H9 (cell line): ENCODE measurements at regions not wholly inside any gene's neighbourhood (a gene's known extent, or its start where the extent isn't known, plus 50 kb on each side); places are given as distances from the start of the nearest gene placed in this dataset.

ENCODE experiments used
- DNase-seq: peaks from one replicate; pipeline ENCODE4 v3.0.0-alpha.2; 2017
- H2AFZ ChIP-seq: one replicate; pipeline ENCODE4 v1.6.1; 2013; ENCODE audit warnings: mild to moderate bottlenecking, low read length, control low read depth, moderate library complexity
- H2AK5ac ChIP-seq: 2 replicates; pipeline ENCODE4 v1.6.1; 2013; ENCODE audit warnings: low read length, control low read depth, mixed read lengths; ENCODE audit not compliant: insufficient read length
- H2BK120ac ChIP-seq: one replicate; pipeline ENCODE4 v1.6.1; 2013; ENCODE audit warnings: low read depth, mild to moderate bottlenecking, low read length, control low read depth, inconsistent platforms; ENCODE audit not compliant: poor library complexity, severe bottlenecking
- H2BK12ac ChIP-seq: 2 replicates; pipeline ENCODE4 v1.6.1; 2013; ENCODE audit warnings: low read length, control low read depth, mixed read lengths, low read depth; ENCODE audit not compliant: insufficient read length
- H2BK15ac ChIP-seq: 2 replicates; pipeline ENCODE4 v1.6.1; 2013; ENCODE audit warnings: low read depth, low read length, control low read depth
- H2BK20ac ChIP-seq: one replicate; pipeline ENCODE4 v1.6.1; 2013; ENCODE audit warnings: low read depth, mild to moderate bottlenecking, low read length, control low read depth, inconsistent platforms; ENCODE audit not compliant: poor library complexity, severe bottlenecking
- H2BK5ac ChIP-seq: 2 replicates; pipeline ENCODE4 v1.6.1; 2013; ENCODE audit warnings: low read length, control low read depth, mixed read lengths; ENCODE audit not compliant: insufficient read length
- H3K14ac ChIP-seq: 2 replicates; pipeline ENCODE4 v1.6.1; 2013; ENCODE audit warnings: low read length, control low read depth; ENCODE audit not compliant: insufficient read depth
- H3K18ac ChIP-seq: 2 replicates; pipeline ENCODE4 v1.6.1; 2013; ENCODE audit warnings: low read depth, mild to moderate bottlenecking, mixed read lengths, low read length, control low read depth; ENCODE audit not compliant: insufficient read length
- H3K23ac ChIP-seq: 2 replicates; pipeline ENCODE4 v1.6.1; 2013; ENCODE audit warnings: low read length, control low read depth, mixed read lengths, low read depth; ENCODE audit not compliant: insufficient read length
- H3K23me2 ChIP-seq: 2 replicates; pipeline ENCODE4 v1.6.1; 2013; ENCODE audit warnings: low read depth, mild to moderate bottlenecking, mixed read lengths, low read length, control low read depth; ENCODE audit not compliant: insufficient read length, poor library complexity, severe bottlenecking
- H3K27ac ChIP-seq: 2 replicates; pipeline ENCODE4 v1.5.1; 2013; ENCODE audit warnings: low read length, control low read depth, mixed read lengths, low read depth; ENCODE audit not compliant: insufficient read length
- H3K27me3 ChIP-seq: 2 replicates; pipeline ENCODE4 v1.6.1; 2013; ENCODE audit warnings: low read length, control low read depth, inconsistent platforms; ENCODE audit not compliant: insufficient read depth
- H3K4ac ChIP-seq: 2 replicates; pipeline ENCODE4 v1.6.1; 2013; ENCODE audit warnings: low read depth, mild to moderate bottlenecking, control low read depth, inconsistent platforms, low read length, moderate library complexity
- H3K4me1 ChIP-seq: 2 replicates; pipeline ENCODE4 v1.6.1; 2013; ENCODE audit warnings: low read length, control low read depth, inconsistent platforms; ENCODE audit not compliant: insufficient read depth
- H3K4me2 ChIP-seq: 2 replicates; pipeline ENCODE4 v1.6.1; 2013; ENCODE audit warnings: low read length, control low read depth, mixed read lengths; ENCODE audit not compliant: insufficient read length, insufficient read depth
- H3K56ac ChIP-seq: 2 replicates; pipeline ENCODE4 v1.6.1; 2013; ENCODE audit warnings: low read depth, mild to moderate bottlenecking, mixed read lengths, low read length, control low read depth; ENCODE audit not compliant: insufficient read length
- H3K79me1 ChIP-seq: 2 replicates; pipeline ENCODE4 v1.6.1; 2013; ENCODE audit warnings: low read depth, mild to moderate bottlenecking, moderate library complexity, low read length, control low read depth, inconsistent platforms; ENCODE audit not compliant: insufficient read depth, poor library complexity, severe bottlenecking
- H3K79me2 ChIP-seq: 2 replicates; pipeline ENCODE4 v1.6.1; 2013; ENCODE audit warnings: low read length, control low read depth, inconsistent platforms; ENCODE audit not compliant: insufficient read depth
- H3K9ac ChIP-seq: 2 replicates; pipeline ENCODE4 v1.6.1; 2013; ENCODE audit warnings: low read length, control low read depth, mixed read lengths; ENCODE audit not compliant: insufficient read length; ENCODE audit errors: extremely low read depth
- H3K9me3 ChIP-seq: one replicate; pipeline ENCODE4 v1.6.1; 2013; ENCODE audit warnings: low read depth, low read length, inconsistent platforms; ENCODE audit not compliant: control insufficient read depth
- H3T11ph ChIP-seq: one replicate; pipeline ENCODE4 v1.6.1; 2013; ENCODE audit warnings: mild to moderate bottlenecking, low read length, control low read depth, inconsistent platforms
- H4K20me1 ChIP-seq: one replicate; pipeline ENCODE4 v1.6.1; 2013; ENCODE audit not compliant: control insufficient read depth, insufficient read length, insufficient read depth
- H4K5ac ChIP-seq: 2 replicates; pipeline ENCODE4 v1.6.1; 2013; ENCODE audit warnings: low read depth, mild to moderate bottlenecking, mixed read lengths, low read length, control low read depth; ENCODE audit not compliant: insufficient read length
- H4K8ac ChIP-seq: replicated peaks from 2 replicates; pipeline ENCODE4 v1.6.1; 2013; ENCODE audit warnings: low read length, control low read depth, mixed read lengths, low read depth; ENCODE audit not compliant: insufficient read length
- H4K91ac ChIP-seq: 2 replicates; pipeline ENCODE4 v1.6.1; 2013; ENCODE audit warnings: low read depth, mild to moderate bottlenecking, moderate library complexity, mixed read lengths, low read length, control low read depth; ENCODE audit not compliant: insufficient read length
- H3K27ac Mint-ChIP-seq, 3 experiments: 2 replicates in 2 of 3; 3 replicates in 1 of 3; pipeline ENCODE4 v1.8.0; 2020 to 2021; ENCODE audit warnings: mixed read lengths in 3 of 3, mild to moderate bottlenecking in 1 of 3, moderate library complexity in 1 of 3
- H3K27me3 Mint-ChIP-seq: 2 replicates; pipeline ENCODE4 v1.8.0; 2021; ENCODE audit warnings: low read depth, mild to moderate bottlenecking, moderate library complexity, mixed read lengths
- H3K36me3 Mint-ChIP-seq, 3 experiments: 2 replicates in 2 of 3; 3 replicates in 1 of 3; pipeline ENCODE4 v1.8.0; 2020 to 2021; ENCODE audit warnings: low read depth in 3 of 3, mixed read lengths in 3 of 3; ENCODE audit not compliant: insufficient read depth in 1 of 3
- H3K4me1 Mint-ChIP-seq, 2 experiments: 2 replicates each; pipeline ENCODE4 v1.8.0; 2020; ENCODE audit warnings: mixed read lengths in 2 of 2
- H3K4me3 Mint-ChIP-seq, 2 experiments: 2 replicates in 1 of 2; 3 replicates in 1 of 2; pipeline ENCODE4 v1.8.0; 2020 to 2021; ENCODE audit warnings: mild to moderate bottlenecking in 2 of 2, mixed read lengths in 2 of 2, moderate library complexity in 1 of 2
- H3K9me3 Mint-ChIP-seq, 2 experiments: 2 replicates in 1 of 2; 3 replicates in 1 of 2; pipeline ENCODE4 v1.8.0; 2020; ENCODE audit warnings: mild to moderate bottlenecking in 2 of 2, mixed read lengths in 2 of 2, moderate library complexity in 1 of 2
- WGBS: extraction: QIAGEN DNeasy Blood & Tissue Kit; methylation state at CpG from one replicate; pipeline ENCODE4 v1.1.7; 2013; ENCODE audit warnings: missing lambda C conversion rate, low lambda C conversion rate, mixed read lengths; ENCODE audit not compliant: insufficient read length; ENCODE audit errors: extremely low coverage; 5-methylcytosine and 5-hydroxymethylcytosine counted together
- TF ChIP-seq, protein P1 (sequence below): fragments of 200-600 bp; sonication (generic); conservative IDR thresholded peaks from 3 replicates; pipeline ENCODE4 v1.8.0; 2021; ENCODE audit warnings: antibody characterized with exemption, mild to moderate bottlenecking

DNA sequence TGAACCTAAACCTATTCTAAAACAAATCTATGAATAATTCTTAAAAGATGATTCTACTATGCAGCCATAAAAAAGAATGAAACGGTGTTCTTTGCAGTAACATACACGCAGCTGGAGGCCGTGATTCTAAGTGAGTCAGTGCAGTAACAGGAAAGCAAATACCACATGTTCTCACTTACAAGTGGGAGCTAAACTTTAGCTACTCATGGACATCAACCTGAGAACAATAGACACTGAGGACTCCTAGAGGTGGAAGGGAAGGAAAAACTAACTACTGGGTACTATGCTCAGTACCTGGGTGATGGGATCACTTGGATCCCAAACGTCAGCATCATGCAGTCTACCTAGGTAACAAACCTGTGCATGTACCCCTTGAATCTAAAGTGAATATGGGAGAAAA, 575.0 kb upstream of the MGMT start:
- H3K56ac ChIP-seq: no peak overlapping the region
- H2BK5ac ChIP-seq: no peak overlapping the region
- H3K36me3 Mint-ChIP-seq: no peaks in the 10 kb centered on the region; a peak in 1 of 7 replicates
- WGBS: no CpG with 5 or more reads among the region's 4 CpGs
- TF ChIP-seq, protein P1, sequence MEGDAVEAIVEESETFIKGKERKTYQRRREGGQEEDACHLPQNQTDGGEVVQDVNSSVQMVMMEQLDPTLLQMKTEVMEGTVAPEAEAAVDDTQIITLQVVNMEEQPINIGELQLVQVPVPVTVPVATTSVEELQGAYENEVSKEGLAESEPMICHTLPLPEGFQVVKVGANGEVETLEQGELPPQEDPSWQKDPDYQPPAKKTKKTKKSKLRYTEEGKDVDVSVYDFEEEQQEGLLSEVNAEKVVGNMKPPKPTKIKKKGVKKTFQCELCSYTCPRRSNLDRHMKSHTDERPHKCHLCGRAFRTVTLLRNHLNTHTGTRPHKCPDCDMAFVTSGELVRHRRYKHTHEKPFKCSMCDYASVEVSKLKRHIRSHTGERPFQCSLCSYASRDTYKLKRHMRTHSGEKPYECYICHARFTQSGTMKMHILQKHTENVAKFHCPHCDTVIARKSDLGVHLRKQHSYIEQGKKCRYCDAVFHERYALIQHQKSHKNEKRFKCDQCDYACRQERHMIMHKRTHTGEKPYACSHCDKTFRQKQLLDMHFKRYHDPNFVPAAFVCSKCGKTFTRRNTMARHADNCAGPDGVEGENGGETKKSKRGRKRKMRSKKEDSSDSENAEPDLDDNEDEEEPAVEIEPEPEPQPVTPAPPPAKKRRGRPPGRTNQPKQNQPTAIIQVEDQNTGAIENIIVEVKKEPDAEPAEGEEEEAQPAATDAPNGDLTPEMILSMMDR: no peak
- H3K79me1 ChIP-seq: no peaks in the 10 kb centered on the region
- H2AFZ ChIP-seq: no peak overlapping the region
- H3K4me3 Mint-ChIP-seq: no peak overlapping the region
- H3K9me3 Mint-ChIP-seq: peaks cover 0 to 4% of the 10 kb centered on the region in 2 experiments; a peak in 3 of 5 replicates
- no peak overlapping the region for H4K91ac ChIP-seq
- H3T11ph ChIP-seq: no peak overlapping the region
- H4K20me1 ChIP-seq: no peaks in the 10 kb centered on the region
- no peak overlapping the region for H3K27ac Mint-ChIP-seq
- no peak overlapping the region for H3K4me2 ChIP-seq
- H3K4me1 Mint-ChIP-seq: peaks cover 2 to 3% of the 10 kb centered on the region in 2 experiments; a peak in 2 of 4 replicates
- H2BK15ac ChIP-seq: no peak overlapping the region
- H3K9me3 ChIP-seq: no peaks in the 10 kb centered on the region
- H4K8ac ChIP-seq: no peak overlapping the region
- no peak overlapping the region for H2BK120ac ChIP-seq
- no peak overlapping the region for H2BK12ac ChIP-seq
- H2BK20ac ChIP-seq: no peak overlapping the region
- no peaks in the 10 kb centered on the region for H3K79me2 ChIP-seq
- no peak overlapping the region for H2AK5ac ChIP-seq
- no peak overlapping the region for H3K4ac ChIP-seq
- H3K27me3 Mint-ChIP-seq: no peaks in the 10 kb centered on the region
- no peak overlapping the region for H3K23ac ChIP-seq
- no peak overlapping the region for H3K14ac ChIP-seq
- DNase-seq: no peak
- no peak overlapping the region for H4K5ac ChIP-seq
- no peaks in the 10 kb centered on the region for H3K23me2 ChIP-seq
- no peaks in the 10 kb centered on the region for H3K27me3 ChIP-seq
- H3K4me1 ChIP-seq: no peaks in the 10 kb centered on the region
- no peak overlapping the region for H3K9ac ChIP-seq
- H3K27ac ChIP-seq: no peak overlapping the region
- no peak overlapping the region for H3K18ac ChIP-seq
